ENCODE measurements at regions not wholly inside any gene's neighbourhood (a gene's known extent, or its start where the extent isn't known, plus 50 kb on each side); places are given as distances from the start of the nearest gene placed in this dataset.

- Histone ChIP-seq H3K4me3 (ENCODE audit: low read depth, low read length) (no peak overlapping the region), H3K27ac (ENCODE audit: extremely low read depth, low read depth, low read length) (no peak overlapping the region), H3K9me3 (ENCODE audit: control insufficient read depth, insufficient read depth, low read depth, low read length) (no peaks in the 10 kb centered on the region), H3K36me3 (ENCODE audit: control insufficient read depth in 2 of 2, insufficient read depth in 1 of 2, low read length in 2 of 2) (no peaks in the 10 kb centered on the region), H3K4me1 (ENCODE audit: control insufficient read depth, insufficient read depth, low read length) (peaks cover 2% of the 10 kb centered on the region; the same call in 1 of the 2 replicates)
- ChIA-PET POLR2A (no interaction called here), CTCF (no interaction called here)
- no peak for TF ChIP-seq ZNF558 (tag by site-specific recombination; IDR thresholded peaks at IDR 0.05)
- TF ChIP-seq ZNF302 (tag by site-specific recombination; IDR thresholded peaks at IDR 0.05; ENCODE audit: low read depth): no peak
- TF ChIP-seq INSM2 (tag by site-specific recombination; IDR thresholded peaks at IDR 0.05): no peak
- no peak for TF ChIP-seq REST (tag by site-specific recombination; IDR thresholded peaks at IDR 0.05)
- no peak for TF ChIP-seq ZNF530 (tag by site-specific recombination; IDR thresholded peaks at IDR 0.05; ENCODE audit: low read depth)
- no peak for TF ChIP-seq ZNF785 (tag by site-specific recombination; IDR thresholded peaks at IDR 0.05)
These were observed 191.6 kb downstream of the CDRT15L2 start for GRCh38 chr17:20771104-20771503.

- Histone ChIP-seq H3K4me3 (ENCODE audit: low read depth, low read length) (no peak overlapping the region), H3K9me3 (ENCODE audit: control insufficient read depth, insufficient read depth, low read depth, low read length) (no peaks in the 10 kb centered on the region), H3K27ac (ENCODE audit: extremely low read depth, low read depth, low read length) (no peak overlapping the region), H3K4me1 (ENCODE audit: control insufficient read depth, insufficient read depth, low read length) (peaks cover 2% of the 10 kb centered on the region; the same call in 1 of the 2 replicates), H3K36me3 (ENCODE audit: control insufficient read depth in 2 of 2, insufficient read depth in 1 of 2, low read length in 2 of 2) (no peaks in the 10 kb centered on the region)
- TF ChIP-seq ZNF2 (tag by site-specific recombination; IDR thresholded peaks at IDR 0.05): no peak
- TF ChIP-seq ZNF433 (tag by site-specific recombination; IDR thresholded peaks at IDR 0.05; ENCODE audit: low read depth): no peak
- TF ChIP-seq ZNF211 (tag by site-specific recombination; IDR thresholded peaks at IDR 0.05; ENCODE audit: low read depth): no peak
- peak; percentile 58 for TF ChIP-seq PRDM6 (tag by site-specific recombination; IDR thresholded peaks at IDR 0.05)
- TF ChIP-seq ZBTB44 (tag by site-specific recombination; IDR thresholded peaks at IDR 0.05): no peak
- ChIA-PET CTCF (interaction anchor here (1.0 kb wide), 1 partner anchor 27 kb away, joined by 3 read pairs; no protein-coding TSS in a partner anchor), POLR2A (no interaction called here)
These were observed 195.1 kb downstream of the CDRT15L2 start for GRCh38 chr17:20774472-20775135.

GRCh38 chr17:20775331-20775730 lies 195.8 kb downstream of the CDRT15L2 start:
- CTCF ChIA-PET: interaction anchor here (1.2 kb wide), 1 partner anchor 129 kb away, joined by 3 read pairs; no protein-coding TSS in a partner anchor
- no peak overlapping the region for H3K27ac ChIP-seq (ENCODE audit: extremely low read depth, low read depth, low read length)
- TF ChIP-seq ZNF692 (tag by site-specific recombination; IDR thresholded peaks at IDR 0.05): no peak
- TF ChIP-seq ZNF146 (tag by site-specific recombination; IDR thresholded peaks at IDR 0.05): no peak
- no peak for TF ChIP-seq ZEB2 (tag by site-specific recombination; IDR thresholded peaks at IDR 0.05)
- no peak for TF ChIP-seq FEZF1 (tag by site-specific recombination; IDR thresholded peaks at IDR 0.05)
- no peak for TF ChIP-seq ZNF660 (tag by site-specific recombination; IDR thresholded peaks at IDR 0.05)
- no peak for TF ChIP-seq ZNF837 (tag by site-specific recombination; IDR thresholded peaks at IDR 0.05)

More at GRCh38 chr17:20775331-20775730, 195.8 kb downstream of the CDRT15L2 start:
- no peaks in the 10 kb centered on the region for H3K9me3 ChIP-seq (ENCODE audit: control insufficient read depth, insufficient read depth, low read depth, low read length)
- no peaks in the 10 kb centered on the region for H3K36me3 ChIP-seq (ENCODE audit: control insufficient read depth in 2 of 2, insufficient read depth in 1 of 2, low read length in 2 of 2)
- no peak overlapping the region for H3K4me3 ChIP-seq (ENCODE audit: low read depth, low read length)
- POLR2A ChIA-PET: no interaction called here
- H3K4me1 ChIP-seq (ENCODE audit: control insufficient read depth, insufficient read depth, low read length): peaks cover 2% of the 10 kb centered on the region; the same call in 1 of the 2 replicates

All from HEK293 (cell line).